ENCODE measurements at regions not wholly inside any gene's neighbourhood (a gene's known extent, or its start where the extent isn't known, plus 50 kb on each side); places are given as distances from the start of the nearest gene placed in this dataset.

DNA sequence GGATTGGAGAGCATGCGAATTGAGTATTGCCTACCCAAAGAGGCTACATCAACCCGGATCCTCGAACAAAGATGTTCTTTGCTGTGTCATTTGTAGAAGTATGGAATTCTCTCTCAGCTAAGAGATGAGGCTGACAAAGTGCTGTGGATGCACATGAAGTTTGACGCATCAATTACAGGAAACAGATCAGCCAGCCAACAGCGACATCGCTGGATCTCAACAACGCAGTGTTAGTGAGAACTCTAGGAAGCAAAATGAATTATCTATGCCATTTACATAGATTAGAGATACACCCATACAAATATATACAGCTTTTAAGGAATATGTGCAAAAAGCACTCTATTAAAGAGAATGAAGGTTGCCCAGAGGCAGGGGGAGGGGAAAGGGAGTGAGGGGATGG lies 160.6 kb upstream of the RGMA start:
- no peak for DNase-seq

DNA sequence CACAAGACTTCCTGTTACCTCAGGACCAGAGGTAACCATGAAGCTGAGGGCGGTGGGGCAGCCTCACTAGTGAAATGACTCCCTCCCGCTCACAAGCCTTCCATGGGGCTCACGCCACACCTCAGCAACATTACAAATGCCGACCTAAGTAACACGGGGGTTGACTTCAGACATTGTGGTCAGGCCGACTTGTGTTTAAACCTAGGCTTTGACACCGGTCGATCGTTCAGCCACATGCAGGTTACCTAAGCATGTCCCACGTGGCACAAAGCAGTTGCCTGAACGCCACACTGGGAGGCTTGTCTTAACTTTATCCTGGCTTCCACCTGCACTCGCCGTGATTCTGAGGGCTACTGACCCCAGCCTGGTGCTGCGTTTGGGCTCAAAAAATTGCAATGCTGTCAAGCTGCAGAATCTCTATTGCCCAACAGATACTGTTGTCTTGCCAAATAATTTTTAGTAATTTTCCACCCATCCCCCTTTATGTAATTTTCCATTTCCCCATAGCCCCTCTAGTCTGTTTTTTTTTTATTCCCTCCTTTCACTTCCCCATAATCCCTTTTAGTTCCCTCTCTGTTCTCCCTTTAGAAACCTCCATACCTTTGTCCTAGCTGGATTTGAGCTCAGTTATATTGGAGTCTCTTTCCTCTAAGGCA lies 158.6 kb upstream of the RGMA start:
- no peak for DNase-seq

DNA sequence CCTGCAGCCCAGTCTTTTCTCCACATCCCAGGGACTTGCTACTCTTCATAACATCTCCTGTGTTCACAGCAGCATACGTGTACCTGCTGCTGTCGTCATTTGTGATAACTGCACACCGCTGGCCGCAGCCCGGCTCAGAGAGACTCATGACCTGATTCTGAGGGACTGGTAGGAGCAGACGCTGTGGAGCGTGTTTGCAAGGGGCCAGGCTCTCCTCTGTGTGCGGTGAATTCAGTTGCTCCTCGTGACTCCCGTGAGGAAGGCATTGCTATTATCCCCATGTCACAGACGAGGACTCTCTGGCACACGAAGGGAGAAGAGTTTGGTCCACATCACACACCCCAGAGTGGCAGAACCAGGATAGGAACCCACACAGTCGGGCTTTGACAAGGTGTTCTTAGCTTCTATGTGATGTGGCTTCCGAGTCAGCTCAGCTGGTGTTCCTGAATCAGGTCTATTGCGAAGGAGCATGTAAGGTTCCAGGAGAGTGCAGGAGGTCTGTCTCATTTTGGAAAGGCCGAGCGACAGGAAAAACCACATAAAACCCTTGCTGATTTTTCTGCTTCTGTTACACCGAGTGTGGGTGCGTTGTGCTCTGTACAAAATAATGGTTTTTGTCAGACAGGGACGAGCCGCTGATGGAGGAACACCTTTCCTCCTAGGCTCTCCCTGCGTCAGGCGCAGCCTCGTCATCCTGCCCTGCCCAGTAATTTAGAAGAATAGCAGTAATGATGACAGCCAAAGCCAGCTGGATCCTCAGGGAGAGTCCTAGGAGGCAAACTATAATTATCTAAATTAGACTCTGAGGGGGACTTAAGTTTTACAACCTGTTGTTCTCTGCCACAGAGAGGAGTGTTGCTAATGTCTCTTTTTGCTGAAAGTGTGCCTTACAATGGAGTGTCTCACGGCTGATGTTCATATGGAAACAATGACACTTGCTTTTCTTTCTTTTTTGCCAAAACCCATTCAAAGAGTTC lies 157.5 kb upstream of the RGMA start:
- DNase-seq, result no peak

DNA sequence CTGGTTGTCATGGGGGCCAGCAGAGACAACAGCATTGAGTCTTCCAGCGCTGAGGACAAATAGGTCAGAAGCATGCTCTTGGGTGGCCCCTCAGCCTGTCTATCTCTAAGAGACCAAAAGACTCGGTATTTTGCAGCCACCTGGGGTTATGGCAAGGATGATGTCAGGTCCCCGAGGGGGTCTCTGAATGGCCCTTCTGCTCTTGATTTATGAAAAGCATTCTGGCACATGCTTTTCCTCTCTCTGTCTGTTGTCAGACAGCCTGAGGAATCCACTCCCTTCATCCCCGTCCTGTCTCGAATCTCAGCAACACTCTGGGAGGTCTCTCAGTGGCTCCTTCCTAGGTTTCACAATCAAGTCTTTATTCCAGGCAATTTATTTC lies 156.6 kb upstream of the RGMA start:
- no peak for DNase-seq

DNA sequence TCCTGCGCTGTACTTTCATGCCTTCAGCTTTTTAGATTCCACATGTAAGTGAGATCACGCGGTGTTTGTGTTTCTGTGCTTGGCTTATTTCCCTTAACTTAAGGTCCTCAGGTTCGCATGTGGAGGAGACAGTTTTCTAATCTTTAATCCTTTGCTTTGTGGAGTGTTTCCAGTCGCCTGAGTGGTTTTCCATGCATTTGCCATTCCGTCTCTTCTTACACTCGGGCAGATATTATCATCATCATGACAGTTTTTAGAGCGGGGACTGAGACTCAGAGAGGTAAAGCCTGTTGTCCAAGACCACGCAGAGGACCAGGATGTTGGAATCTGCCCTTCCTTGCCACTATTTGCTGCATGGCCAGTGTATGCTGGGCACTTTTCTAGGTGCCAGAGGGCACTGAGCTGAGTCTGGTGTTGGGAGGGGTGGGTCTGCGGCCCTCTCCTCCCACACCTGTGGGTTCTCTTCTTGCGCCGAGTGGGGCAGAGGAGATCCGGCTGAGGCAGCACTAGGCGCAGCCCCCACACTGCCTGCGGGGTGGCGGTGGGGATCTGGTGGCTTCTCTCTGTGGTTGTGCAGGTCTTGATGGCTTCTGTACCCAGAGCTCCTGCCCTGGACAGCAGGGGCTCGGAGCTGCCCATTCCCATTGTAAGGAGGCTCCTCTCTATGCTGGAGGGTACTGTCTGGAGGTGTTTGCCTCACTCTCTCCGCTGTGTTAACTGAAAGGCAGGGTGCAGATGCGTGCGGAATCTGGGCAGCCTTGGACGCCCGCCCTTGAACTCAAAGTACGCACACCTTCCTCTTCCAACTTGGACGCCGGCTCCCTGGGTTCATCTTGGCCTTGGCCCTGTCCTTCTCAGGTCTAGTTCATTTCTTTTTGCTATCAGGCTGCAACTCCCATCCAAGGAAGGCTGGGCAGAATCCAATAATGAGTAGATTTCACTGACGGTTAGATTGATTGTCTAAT lies 156.0 kb upstream of the RGMA start:
- DNase-seq, result no peak

DNA sequence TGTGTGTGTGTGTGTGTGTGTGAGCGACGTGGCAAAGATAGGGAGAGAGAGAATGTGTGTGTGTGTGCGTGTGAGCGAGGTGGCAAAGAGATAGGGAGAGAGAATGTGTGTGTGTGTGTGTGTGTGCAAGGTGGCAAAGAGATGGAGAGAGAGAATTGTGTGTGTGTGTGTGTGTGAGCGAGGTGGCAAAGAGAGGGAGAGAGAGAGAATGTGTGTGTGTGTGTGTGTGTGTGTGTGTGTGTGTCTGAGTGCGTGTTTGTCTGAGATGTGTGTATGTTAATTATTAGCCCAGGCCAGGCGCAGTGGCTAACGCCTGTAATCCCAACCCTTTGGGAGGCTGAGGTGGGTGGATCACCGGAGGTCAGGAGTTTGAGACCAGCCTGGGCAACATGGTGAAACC lies 154.6 kb upstream of the RGMA start:
- DNase-seq, result no peak

DNA sequence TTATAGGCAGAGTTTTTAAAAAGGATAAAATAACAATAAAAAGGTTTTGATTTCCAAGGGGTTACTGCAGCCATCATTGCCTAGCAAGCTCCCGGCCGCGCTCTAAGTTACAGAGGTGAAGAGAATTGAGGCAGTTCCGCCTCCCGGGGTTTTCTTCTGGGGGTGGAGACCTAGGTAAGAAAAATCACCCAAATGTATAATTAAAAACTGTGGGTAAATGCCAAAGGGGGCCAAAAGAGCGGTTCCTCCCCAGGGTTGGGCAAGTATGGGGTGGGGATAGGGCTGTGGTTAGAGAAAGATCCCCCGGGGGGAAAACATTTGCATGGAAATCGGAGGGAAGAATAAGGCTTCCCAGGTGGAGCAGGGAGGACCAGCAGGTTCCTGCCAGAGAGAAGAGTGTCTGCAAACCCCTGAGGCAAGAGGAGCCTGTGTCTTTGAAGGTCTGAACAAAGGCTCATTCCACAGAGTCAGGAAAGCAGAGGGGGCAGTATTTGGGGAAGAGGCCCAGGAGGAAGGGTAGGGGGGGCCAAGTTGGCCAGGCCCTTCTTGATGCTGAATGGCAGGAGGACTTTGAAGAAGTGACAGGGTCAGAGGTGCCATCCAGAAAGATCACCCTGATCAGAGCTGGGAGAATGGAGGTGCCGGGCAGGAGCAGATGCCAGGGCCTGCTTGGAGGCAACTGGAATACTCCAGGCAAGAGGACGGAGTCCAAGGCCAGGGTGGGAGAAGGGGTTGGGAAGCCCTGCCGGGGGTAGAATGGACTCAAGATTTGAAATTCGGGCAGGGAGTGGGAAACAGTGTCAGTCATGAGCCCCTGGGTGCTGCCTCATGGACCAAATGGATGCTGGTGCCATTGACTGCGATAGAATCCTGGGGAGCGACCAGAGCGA lies 152.9 kb upstream of the RGMA start:
- no peak for DNase-seq

DNA sequence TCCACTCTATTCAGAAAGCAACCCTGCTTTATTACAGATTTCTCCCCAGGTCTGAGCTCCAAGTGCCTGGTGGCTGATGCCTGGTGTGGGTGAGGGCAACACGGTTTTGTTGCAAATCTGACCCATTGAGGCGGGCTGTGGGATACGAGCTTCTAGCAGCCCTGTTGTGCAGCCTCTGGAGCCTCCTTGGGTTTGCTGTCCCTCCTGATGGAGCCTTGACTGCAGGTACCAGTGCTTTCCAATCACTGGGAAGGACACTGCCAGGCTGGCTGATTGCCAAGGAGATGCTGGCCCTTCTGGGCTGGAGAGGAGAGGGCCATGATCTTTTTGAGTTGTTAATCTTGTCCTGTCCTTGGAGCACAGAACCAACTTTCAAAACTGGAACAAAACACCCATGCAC lies 151.0 kb upstream of the RGMA start:
- DNase-seq, result no peak

DNA sequence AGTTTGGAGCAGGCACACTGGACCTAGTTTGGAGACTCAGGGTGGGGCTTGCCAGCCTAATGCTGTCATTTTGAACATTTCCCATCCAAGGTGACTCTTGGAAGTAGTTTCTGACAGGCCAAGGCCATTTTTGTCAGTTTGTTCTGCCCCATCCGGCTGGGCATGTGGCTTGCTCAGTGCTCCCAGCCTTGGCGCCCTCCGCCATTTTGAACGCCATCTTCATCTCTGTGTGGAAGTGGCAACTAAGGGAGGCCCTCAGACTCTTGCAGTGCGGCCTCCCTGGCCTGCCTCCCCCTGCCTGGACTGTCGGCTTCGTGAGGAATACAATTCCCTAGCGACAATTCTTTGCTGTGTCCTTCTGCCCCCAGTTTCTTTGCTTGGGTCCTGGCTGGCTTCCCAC lies 150.6 kb upstream of the RGMA start:
- no peak for DNase-seq

DNA sequence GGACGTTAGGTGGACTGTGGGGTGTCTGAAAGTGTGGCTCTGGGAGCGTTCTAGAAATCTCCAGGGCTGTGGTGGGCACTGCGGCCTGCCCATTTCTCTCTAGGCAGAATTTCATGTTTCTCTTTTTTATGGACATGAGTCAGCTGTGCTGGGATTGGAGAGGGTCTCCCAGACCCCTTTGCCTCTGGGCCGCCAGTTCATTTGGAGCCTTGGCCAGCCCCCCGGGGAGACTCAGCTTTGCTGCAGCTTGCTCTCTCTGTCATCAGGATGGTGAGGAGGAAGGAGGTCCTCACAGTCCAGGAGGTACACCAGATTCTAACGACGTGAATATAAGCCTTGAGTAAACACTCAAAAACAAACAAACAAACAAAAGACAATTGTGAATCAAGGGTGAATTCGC lies 149.6 kb upstream of the RGMA start:
- no peak for DNase-seq

DNA sequence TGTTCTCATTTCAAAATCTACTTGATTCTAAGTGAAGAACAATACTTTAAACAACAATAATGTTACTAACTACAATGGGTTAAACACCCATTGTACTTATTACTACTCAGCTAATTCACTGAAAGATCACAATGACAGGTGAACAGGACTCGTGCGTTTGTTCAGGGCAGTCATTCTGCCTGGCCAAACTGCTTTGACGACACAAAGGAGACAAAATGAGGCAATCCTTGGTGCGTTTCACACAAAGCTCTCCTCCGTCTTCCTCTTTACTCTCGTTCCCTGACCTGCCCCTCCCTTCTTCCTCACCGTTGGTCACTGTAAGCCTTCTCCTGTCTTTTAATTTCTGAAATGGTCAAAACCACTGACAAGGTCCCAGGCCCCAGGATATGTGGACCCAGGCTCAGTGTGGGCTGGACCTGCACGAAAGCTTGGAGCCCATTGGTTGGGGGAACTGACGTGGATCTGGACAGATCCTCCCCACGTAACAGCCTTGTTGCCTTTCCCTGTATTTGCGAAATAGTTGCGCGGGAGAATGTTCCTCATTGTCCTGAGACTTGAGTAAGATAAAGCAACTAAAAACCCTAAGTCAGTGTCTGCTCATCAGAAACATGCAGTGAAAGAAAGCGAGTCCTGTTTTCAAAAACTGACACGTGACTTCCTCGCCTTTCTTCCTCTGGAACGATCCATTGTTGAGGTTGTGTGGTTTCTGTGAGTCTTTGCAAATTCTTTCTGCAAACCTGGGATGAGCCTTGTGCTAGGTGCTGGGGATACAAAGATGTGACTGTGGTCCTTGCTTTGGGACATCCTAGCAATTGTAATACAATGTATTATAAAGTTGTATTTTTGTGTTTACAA lies 147.1 kb upstream of the RGMA start:
- DNase-seq, result no peak

DNA sequence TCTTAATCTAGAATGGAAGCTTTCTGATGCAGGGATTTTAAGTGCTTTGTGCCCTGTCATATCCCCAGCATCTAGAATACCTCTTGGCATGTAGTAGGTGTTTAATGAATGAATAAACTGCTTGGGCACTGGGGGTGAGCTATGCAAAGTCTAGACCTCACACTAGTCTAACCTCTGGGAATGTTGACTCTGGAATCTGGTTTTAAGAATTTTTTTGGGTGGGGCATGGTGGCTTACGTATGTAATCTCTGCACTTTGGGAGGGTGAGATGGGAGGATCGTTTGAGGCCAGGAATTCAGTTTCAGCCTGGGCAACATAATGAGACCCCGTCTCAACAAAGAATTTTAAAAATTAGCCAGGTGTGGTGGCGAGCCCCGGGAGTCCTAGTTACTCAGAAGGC lies 146.3 kb upstream of the RGMA start:
- no peak for DNase-seq

DNA sequence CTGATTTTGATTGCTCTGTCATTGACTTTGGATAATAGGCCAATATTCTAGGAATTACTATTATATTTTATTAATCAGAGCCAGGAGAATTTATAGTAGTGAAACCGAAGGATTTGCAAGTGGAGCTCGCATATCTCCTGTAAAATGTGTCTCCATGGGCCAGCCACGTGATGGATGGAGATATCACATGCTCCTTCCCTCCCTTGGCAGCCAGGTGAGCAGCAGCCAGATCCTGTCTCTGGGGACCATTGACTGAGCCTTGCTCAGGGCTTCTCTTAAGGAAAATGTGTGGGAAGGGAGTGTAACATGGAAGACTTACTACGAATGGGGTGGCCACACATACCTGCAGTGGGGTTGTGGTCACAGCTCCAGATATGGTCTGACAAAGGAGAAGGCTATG lies 144.7 kb upstream of the RGMA start:
- DNase-seq, result no peak

DNA sequence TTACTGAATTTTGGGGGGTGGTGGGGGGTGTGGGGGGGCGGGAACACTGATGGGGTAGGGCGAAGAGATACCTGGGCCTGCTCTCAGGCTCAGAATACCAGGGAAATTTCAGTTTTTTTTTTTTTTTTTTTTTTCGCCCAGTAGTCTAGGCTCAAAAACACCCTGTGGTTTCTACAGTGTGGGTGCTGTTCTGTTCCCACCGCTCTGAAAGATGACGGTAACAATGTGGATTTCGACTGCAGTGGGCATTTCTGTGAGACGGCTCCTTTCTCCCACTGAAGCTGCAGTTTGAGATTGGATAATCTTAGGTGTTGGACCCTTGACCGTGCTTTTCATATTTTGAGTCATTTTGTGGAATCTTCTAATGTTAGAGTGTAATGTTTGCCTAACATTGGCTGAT lies 143.8 kb upstream of the RGMA start:
- no peak for DNase-seq

DNA sequence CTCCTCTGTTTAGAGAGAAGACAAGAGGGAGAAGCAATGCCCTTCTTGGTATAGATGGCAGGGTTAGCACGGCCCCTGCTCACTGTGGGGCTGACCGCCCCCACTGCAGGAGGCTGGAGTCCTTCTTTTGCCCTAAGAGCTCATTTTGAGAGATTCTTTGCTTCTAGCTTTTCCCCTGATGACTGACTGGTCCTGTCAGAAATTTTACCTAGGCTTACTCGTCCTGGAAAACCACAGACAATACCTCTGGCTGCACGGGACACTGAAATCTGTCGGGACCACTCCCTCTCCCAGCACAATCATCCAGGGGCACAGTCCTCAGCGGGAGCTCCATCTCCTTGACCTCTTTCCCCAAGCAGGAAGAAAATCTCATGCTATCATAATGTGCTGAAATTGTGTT lies 143.0 kb upstream of the RGMA start:
- DNase-seq, result no peak

DNA sequence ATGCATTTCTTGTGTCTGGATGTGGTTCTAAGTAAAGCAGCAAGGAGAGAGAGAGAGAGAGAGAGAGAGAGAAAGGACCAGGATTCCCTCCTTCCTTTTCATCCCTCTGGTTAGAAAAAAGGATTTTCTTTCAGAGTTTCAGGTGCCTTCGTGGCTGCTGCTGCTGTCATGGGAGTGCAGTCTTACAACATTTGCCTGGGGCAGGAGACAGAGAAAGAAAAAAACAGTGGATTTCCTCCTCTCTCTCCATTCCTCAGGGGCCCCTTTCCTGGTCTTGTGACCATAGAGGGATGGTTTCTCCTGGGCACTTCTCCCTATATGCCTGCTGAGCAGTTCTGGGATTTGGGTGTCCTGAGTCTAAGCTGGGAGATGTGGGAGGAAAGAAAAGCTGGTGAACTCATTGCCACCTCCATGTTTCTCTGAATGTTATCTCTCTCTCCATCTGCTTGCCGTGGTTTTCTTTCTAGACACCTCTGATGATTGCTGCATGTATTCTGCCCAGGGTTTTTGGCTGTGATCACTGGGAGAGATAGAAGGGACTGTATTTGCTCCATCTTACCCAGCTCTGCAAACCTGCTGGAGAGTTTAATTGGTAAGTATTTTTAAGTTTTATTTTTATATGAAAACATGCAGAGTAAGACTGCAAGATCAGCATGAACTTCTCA lies 142.4 kb upstream of the RGMA start:
- no peak for DNase-seq

DNA sequence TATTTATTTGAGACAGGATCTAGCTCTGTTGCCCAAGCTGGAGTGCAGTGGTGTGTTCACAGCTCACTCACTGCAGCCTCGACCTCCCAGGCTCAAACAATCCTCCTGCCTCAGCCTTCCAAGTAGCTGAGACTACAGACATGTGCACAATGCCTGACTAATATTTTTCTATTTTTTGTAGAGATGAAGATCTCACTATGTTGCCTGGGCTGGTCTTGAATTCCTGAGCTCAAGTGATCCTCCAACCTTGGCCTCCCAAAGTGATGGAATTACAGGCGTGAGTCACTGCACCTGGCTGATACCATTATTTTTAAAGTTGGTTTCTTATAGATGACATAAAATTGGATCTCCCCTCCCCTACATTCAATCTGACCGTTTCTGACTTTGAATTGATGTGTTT lies 139.5 kb upstream of the RGMA start:
- no peak for DNase-seq

DNA sequence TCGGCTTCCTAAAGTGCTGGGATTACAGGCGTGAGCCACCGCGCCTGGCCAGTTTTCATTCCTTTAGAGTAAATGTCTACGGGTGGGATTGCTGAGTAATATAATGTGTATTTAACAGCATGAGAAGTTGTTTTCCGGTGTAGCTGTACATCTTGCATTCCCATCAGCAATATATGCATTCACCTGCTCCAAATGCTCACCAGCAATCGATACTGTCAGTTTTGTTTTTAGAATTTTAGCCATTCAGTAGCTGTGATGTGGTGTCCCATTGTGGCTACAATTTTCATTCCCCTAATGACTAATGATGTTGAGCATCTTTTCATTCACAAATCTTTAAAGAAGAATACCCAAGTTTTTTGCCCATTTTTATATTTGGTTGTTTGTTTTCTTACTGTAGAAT lies 134.8 kb upstream of the RGMA start:
- DNase-seq, result no peak

DNA sequence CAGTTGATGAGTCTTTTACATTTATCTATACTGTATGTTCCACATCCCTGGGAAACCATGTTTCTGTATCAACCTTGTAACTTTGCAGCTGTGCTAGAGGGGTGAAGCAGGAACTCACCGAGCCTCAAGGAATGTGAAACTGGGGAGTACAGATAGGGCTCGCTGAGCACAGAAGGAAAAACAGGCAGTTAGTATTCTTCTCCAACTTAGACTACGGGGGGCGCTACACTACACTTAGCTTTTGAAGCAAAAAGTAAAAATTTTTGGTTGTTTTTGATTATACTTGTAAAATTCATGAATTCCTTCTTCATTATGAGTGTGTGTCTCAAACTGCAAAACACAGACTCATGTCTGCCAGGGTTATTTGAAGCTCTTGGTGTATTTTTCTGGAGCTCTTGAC lies 132.7 kb upstream of the RGMA start:
- DNase-seq, result no peak

DNA sequence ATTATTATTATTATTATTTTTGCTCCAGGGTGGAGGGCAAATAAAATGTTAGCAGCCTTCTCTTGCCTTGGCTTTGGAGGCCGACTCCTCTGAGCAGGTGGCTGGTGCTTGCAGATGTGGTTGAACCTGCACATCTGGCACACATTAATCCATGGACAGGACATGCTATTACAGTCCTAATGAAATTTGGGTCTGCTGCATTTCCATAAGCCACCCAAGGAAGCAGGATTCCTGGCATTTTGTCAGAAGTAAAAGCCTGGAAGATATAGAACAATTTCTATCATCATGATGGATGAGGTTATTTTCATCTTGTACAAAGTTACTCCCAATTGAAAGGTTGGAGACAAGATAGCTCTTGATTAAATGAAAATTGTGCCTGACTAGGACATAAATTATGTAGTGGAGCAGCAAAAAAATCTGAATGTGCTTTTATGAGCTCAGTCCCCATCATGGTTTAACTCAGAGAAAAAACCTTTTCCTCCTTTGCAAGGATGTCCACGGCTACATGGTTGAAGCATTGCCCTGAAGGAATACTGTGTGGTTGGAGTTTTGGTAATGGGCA lies 130.9 kb upstream of the RGMA start:
- no peak for DNase-seq

All from activated effector memory CD4-positive, alpha-beta T cell treated with Interleukin-2 at 50 U/mL for 16 hours (primary cell).